HFFc6 (cell line): ENCODE measurements at regions not wholly inside any gene's neighbourhood (a gene's known extent, or its start where the extent isn't known, plus 50 kb on each side); places are given as distances from the start of the nearest gene placed in this dataset.

ENCODE experiments used
- DNase-seq: peaks from one replicate; pipeline ENCODE4 v3.0.0-alpha.2; 2018
- H3K27ac Mint-ChIP-seq: 2 replicates; pipeline ENCODE4 v1.8.0; 2020; ENCODE audit warnings: mild to moderate bottlenecking, mixed read lengths
- H3K27me3 Mint-ChIP-seq: 2 replicates; pipeline ENCODE4 v1.8.0; 2021; ENCODE audit warnings: mild to moderate bottlenecking, moderate library complexity, mixed read lengths; ENCODE audit not compliant: insufficient read depth
- H3K36me3 Mint-ChIP-seq: 2 replicates; pipeline ENCODE4 v1.8.0; 2021; ENCODE audit warnings: low read depth, mixed read lengths
- H3K4me1 Mint-ChIP-seq: 2 replicates; pipeline ENCODE4 v1.8.0; 2020; ENCODE audit warnings: low read depth, mixed read lengths
- H3K4me3 Mint-ChIP-seq: 2 replicates; pipeline ENCODE4 v1.8.0; 2020; ENCODE audit warnings: mild to moderate bottlenecking, moderate library complexity, mixed read lengths
- H3K9me3 Mint-ChIP-seq: 2 replicates; pipeline ENCODE4 v1.8.0; 2020; ENCODE audit warnings: mild to moderate bottlenecking, mixed read lengths
- TF ChIP-seq, protein P1 (sequence below): fragments of 200-600 bp; sonication (generic); IDR thresholded peaks from 2 replicates; pipeline ENCODE4 v1.5.0; 2021; ENCODE audit warnings: antibody characterized with exemption, mild to moderate bottlenecking

DNA sequence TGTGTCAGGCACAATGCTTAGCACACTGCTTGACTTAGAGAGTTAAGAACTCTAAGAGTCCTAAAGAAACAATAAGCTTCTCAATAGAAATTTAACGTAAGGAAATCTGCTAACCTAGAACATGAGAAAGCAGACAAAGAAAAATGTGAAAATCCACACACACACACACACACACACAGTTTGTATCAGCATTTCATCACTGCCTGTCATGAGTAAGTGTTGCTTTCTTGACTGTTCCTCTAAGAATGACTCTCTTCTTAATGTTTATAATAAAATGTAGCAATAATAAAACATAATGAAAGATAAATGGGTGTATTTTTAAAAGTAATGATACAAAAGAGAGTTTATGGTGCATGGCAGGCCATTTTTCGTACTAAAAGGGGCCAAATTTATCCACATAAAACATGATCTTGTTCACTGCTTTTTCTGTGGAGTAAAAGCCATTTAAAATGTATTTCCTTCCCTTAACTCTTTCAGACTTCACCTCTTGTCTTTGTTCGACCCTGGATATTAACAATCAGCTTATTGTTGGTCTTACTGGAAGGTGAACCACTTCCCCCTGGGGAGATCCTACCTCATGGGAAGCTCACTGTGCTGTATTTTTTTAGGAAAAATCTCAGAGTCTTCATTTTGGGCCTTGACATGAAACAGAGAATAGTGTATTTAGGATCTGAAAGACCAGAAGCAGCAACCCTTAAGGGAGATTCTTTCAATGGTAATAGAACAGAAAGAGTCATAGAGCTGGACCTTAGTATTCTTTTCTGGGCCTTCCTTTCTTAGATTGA is 107.3 kb upstream of the ANKRD55 start:
- no peak overlapping the region for H3K27ac Mint-ChIP-seq

DNA sequence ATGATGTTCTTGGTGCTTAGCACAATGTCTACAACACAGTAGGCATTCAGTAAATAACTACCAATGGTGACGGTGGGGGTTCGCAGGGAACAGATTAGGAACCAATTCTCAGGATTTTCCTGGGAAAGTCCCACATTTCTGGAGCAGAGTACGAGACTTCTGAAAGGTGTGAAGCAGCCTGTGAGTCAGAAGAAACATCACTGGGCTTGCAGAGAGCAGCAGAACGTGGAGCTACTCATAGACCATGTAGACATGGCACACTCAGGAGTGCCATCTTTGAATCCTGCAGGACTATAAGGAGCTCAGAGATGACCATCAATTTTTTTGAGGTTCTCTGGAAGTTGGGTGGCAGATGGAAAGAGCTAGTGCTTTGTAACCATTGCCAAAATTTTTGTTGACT is 106.6 kb upstream of the ANKRD55 start:
- peaks cover 7% of the 10 kb centered on the region for H3K27me3 Mint-ChIP-seq
- peaks cover 5% of the 10 kb centered on the region for H3K36me3 Mint-ChIP-seq
- no peak overlapping the region for H3K27ac Mint-ChIP-seq
- TF ChIP-seq, protein P1, sequence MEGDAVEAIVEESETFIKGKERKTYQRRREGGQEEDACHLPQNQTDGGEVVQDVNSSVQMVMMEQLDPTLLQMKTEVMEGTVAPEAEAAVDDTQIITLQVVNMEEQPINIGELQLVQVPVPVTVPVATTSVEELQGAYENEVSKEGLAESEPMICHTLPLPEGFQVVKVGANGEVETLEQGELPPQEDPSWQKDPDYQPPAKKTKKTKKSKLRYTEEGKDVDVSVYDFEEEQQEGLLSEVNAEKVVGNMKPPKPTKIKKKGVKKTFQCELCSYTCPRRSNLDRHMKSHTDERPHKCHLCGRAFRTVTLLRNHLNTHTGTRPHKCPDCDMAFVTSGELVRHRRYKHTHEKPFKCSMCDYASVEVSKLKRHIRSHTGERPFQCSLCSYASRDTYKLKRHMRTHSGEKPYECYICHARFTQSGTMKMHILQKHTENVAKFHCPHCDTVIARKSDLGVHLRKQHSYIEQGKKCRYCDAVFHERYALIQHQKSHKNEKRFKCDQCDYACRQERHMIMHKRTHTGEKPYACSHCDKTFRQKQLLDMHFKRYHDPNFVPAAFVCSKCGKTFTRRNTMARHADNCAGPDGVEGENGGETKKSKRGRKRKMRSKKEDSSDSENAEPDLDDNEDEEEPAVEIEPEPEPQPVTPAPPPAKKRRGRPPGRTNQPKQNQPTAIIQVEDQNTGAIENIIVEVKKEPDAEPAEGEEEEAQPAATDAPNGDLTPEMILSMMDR: no peak
- H3K9me3 Mint-ChIP-seq: peaks cover 4% of the 10 kb centered on the region
- H3K4me3 Mint-ChIP-seq: no peak overlapping the region
- DNase-seq: no peak
- no peaks in the 10 kb centered on the region for H3K4me1 Mint-ChIP-seq

More for the DNA sequence above, 107.3 kb upstream of the ANKRD55 start:
- peaks cover 4% of the 10 kb centered on the region for H3K9me3 Mint-ChIP-seq
- TF ChIP-seq, protein P1: no peak
- no peaks in the 10 kb centered on the region for H3K4me1 Mint-ChIP-seq
- H3K4me3 Mint-ChIP-seq: no peak overlapping the region
- H3K27me3 Mint-ChIP-seq: peaks cover 7% of the 10 kb centered on the region
- no peak for DNase-seq
- peaks cover 5% of the 10 kb centered on the region for H3K36me3 Mint-ChIP-seq

DNA sequence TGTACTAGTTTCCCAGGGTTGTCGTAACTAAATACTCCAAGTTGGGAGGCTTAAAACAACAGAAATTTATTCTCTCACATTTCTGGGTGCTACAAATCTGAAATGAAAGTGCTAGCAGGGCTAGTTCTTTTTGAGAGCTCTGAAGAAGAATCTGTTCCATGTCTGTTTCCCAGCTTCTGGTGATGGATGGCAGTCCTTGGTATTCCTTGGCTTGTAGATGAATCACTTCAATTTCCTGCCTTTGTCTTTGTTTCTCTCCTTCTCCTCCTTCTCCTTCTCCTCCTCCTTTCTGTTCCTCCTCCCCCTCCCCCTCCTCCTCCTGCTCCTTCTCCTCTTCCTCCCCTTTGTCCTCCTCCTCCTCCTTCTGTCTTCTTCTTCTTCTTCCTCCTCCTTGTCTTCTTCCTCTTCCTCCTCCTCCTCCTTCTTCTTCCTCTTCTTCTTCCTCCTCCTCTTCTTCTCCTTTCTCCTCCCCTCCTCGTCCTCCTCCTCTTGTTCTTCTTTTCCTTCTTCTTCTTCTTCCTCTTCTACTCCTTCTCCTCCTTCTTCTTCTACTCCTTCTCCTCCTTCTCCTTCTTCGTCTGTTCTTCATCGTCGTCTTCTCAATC is 104.7 kb upstream of the ANKRD55 start:
- TF ChIP-seq, protein P1: no peak
- DNase-seq: no peak
- Mint-ChIP-seq H3K4me3 (no peak overlapping the region), H3K36me3 (peaks cover 5% of the 10 kb centered on the region; the same call in 1 of the 2 replicates), H3K4me1 (no peaks in the 10 kb centered on the region), H3K27ac (no peak overlapping the region), H3K27me3 (peaks cover 5% of the 10 kb centered on the region), H3K9me3 (peaks cover 4% of the 10 kb centered on the region)

DNA sequence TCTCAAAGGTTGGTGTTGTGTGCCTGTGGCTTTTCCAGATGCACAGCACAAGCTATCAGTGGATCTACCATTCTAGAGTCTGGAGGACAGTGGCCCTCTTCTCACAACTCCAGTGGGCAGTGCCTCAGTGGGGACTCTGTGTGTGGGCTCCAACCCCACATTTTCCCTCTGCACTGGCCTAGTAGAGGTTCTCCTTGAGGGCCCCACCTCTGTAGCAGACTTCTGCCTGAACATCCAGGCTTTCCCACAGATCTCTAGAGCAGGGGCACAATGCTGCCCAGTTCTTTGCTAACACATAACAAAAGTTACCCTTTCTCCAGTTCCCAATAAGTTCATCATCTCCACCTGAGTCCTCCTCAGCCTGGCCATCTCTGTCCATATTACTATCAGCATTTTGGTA is 102.1 kb upstream of the ANKRD55 start:
- peaks cover 5% of the 10 kb centered on the region; the same call in 1 of the 2 replicates for H3K36me3 Mint-ChIP-seq
- DNase-seq: no peak
- TF ChIP-seq, protein P1: no peak
- peaks cover 5% of the 10 kb centered on the region; the same call in 1 of the 2 replicates for H3K4me1 Mint-ChIP-seq
- H3K4me3 Mint-ChIP-seq: no peak overlapping the region
- no peak overlapping the region for H3K27ac Mint-ChIP-seq
- peaks cover 5% of the 10 kb centered on the region for H3K27me3 Mint-ChIP-seq
- H3K9me3 Mint-ChIP-seq: peaks cover 4% of the 10 kb centered on the region

DNA sequence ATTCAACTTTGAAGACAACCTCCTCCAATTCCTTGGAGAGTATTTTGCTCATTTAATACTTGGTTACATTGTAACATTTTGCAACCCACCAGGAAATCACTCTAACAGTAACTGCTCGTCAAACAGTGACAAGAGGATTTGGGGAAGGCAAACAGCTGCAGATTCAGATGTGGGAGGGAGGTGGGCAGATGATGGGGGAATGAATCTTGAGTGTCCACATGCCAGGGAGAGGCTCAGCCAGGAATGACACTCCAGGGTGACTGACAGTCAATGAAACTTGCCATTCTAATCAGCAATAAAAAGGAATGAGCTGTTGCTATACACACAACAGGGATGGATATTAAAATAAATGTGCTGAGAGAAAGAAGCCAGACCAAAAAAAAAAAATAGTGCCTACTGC is 97.7 kb upstream of the ANKRD55 start:
- H3K27me3 Mint-ChIP-seq: peaks cover 7% of the 10 kb centered on the region
- H3K36me3 Mint-ChIP-seq: peaks cover 4% of the 10 kb centered on the region; the same call in 1 of the 2 replicates
- H3K9me3 Mint-ChIP-seq: no peaks in the 10 kb centered on the region; the same call in none of the 2 replicates
- H3K4me1 Mint-ChIP-seq: peaks cover 15% of the 10 kb centered on the region
- TF ChIP-seq, protein P1: no peak
- DNase-seq: no peak
- no peak overlapping the region for H3K27ac Mint-ChIP-seq
- no peak overlapping the region for H3K4me3 Mint-ChIP-seq
